SKM-1 (cell line): ENCODE measurements at regions not wholly inside any gene's neighbourhood (a gene's known extent, or its start where the extent isn't known, plus 50 kb on each side); places are given as distances from the start of the nearest gene placed in this dataset.

Experiments
- DNase-seq: peaks from one replicate; lab custom pipeline; 2025; ENCODE audit not compliant: unreplicated experiment; lab: John Stamatoyannopoulos, UW

- no peak for DNase-seq
Measured at GRCh38 chr3:182436547-182436946, 356.8 kb upstream of the ATP11B start.

- DNase-seq: no peak
Measured at GRCh38 chr3:182438398-182438797, 354.9 kb upstream of the ATP11B start.

- DNase-seq: no peak
Measured at GRCh38 chr3:182440101-182440500, 353.2 kb upstream of the ATP11B start.

GRCh38 chr3:182445576-182445975, 347.7 kb upstream of the ATP11B start:
- DNase-seq: no peak

GRCh38 chr3:182450942-182451787, 342.1 kb upstream of the ATP11B start:
- no peak for DNase-seq

GRCh38 chr3:182451871-182452270, 341.4 kb upstream of the ATP11B start:
- DNase-seq: no peak

GRCh38 chr3:182455011-182455410, 338.3 kb upstream of the ATP11B start:
- DNase-seq: no peak

GRCh38 chr3:182460303-182460702, 333.0 kb upstream of the ATP11B start:
- no peak for DNase-seq

- no peak for DNase-seq
Measured at GRCh38 chr3:182462152-182462551, 331.2 kb upstream of the ATP11B start.

- DNase-seq: no peak
Measured at GRCh38 chr3:182464513-182465145, 328.7 kb upstream of the ATP11B start.

- DNase-seq: no peak
Measured at GRCh38 chr3:182465301-182466185, 327.8 kb upstream of the ATP11B start.

GRCh38 chr3:182469086-182469485, 324.2 kb upstream of the ATP11B start:
- no peak for DNase-seq

GRCh38 chr3:182470187-182470586, 323.1 kb upstream of the ATP11B start:
- no peak for DNase-seq

GRCh38 chr3:182473191-182473710, 320.1 kb upstream of the ATP11B start:
- DNase-seq: no peak

- no peak for DNase-seq
Measured at GRCh38 chr3:182478369-182478768, 314.9 kb upstream of the ATP11B start.

- DNase-seq: no peak
Measured at GRCh38 chr3:182479419-182480336, 313.6 kb upstream of the ATP11B start.

GRCh38 chr3:182482705-182483104, 310.6 kb upstream of the ATP11B start:
- DNase-seq: no peak

- no peak for DNase-seq
Measured at GRCh38 chr3:182484682-182485081, 308.6 kb upstream of the ATP11B start.

- DNase-seq: no peak
Measured at GRCh38 chr3:182485301-182485700, 308.0 kb upstream of the ATP11B start.

- DNase-seq: no peak
Measured at GRCh38 chr3:182486463-182486862, 306.8 kb upstream of the ATP11B start.
